ENCODE measurements at regions not wholly inside any gene's neighbourhood (a gene's known extent, or its start where the extent isn't known, plus 50 kb on each side); places are given as distances from the start of the nearest gene placed in this dataset.

DNA sequence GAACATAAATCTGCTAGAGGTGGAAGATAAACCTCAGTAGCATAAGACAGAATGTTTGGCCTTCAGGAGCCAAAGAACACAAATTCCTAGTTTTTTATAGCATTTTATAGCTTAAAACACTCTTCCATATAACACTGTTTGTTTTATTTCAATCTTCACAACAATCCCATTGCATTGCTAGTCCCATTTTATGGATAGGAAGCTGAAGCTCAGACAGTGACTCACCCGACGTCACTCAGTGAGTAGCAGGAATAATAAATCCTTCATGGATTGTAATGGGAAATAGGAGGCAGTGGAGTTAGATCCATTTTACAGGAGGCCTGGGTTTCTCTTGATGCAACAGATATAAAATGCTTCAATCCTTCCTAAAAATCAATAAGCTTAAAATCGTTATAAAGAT is 217.5 kb downstream of the RAB28 start:
- TF ChIP-seq, protein P1, sequence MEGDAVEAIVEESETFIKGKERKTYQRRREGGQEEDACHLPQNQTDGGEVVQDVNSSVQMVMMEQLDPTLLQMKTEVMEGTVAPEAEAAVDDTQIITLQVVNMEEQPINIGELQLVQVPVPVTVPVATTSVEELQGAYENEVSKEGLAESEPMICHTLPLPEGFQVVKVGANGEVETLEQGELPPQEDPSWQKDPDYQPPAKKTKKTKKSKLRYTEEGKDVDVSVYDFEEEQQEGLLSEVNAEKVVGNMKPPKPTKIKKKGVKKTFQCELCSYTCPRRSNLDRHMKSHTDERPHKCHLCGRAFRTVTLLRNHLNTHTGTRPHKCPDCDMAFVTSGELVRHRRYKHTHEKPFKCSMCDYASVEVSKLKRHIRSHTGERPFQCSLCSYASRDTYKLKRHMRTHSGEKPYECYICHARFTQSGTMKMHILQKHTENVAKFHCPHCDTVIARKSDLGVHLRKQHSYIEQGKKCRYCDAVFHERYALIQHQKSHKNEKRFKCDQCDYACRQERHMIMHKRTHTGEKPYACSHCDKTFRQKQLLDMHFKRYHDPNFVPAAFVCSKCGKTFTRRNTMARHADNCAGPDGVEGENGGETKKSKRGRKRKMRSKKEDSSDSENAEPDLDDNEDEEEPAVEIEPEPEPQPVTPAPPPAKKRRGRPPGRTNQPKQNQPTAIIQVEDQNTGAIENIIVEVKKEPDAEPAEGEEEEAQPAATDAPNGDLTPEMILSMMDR (IDR thresholded peaks at IDR 0.05; ENCODE audit: low read depth, low read length) = no peak
- Histone ChIP-seq H3K27me3 (ENCODE audit: insufficient read depth, low read depth, severe bottlenecking) (no peaks in the 10 kb centered on the region), H3K9me3 (ENCODE audit: severe bottlenecking) (no peaks in the 10 kb centered on the region), H3K27ac (no peak overlapping the region), H3K4me3 (ENCODE audit: low read depth, low read length) (no peak overlapping the region), H3K36me3 (no peaks in the 10 kb centered on the region)
- DNase-seq = no peak

DNA sequence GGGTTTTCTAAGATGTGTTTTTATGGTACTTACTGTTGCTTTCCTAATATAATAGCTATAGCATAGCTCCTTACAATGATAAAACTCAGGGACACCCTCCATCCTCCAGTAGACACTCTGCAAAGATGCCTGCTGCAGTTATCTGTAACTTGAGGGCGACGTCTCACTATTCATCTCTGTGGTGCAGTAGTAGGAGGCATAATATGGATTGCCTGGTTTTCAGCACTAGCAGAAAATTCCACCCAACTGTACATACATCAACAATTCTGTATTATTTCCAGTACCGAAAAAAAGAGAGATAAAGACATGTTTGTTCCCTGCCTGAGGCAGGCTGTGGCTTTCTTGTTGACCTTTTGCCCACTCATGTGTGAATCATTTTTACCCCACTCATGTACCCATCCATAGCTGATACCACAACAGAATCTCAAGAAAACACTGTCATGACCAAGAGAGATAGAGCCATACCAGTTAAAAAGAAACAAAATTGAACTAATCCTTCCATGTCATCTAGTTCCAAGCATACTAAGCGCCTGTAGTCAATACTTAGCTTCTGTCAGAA is 220.1 kb downstream of the RAB28 start:
- Histone ChIP-seq H3K36me3 (no peaks in the 10 kb centered on the region), H3K27ac (no peak overlapping the region), H3K4me3 (ENCODE audit: low read depth, low read length) (no peak overlapping the region), H3K27me3 (ENCODE audit: insufficient read depth, low read depth, severe bottlenecking) (no peaks in the 10 kb centered on the region), H3K9me3 (ENCODE audit: severe bottlenecking) (no peaks in the 10 kb centered on the region)
- no peak for DNase-seq
- TF ChIP-seq, protein P1 (IDR thresholded peaks at IDR 0.05; ENCODE audit: low read depth, low read length) = no peak

DNA sequence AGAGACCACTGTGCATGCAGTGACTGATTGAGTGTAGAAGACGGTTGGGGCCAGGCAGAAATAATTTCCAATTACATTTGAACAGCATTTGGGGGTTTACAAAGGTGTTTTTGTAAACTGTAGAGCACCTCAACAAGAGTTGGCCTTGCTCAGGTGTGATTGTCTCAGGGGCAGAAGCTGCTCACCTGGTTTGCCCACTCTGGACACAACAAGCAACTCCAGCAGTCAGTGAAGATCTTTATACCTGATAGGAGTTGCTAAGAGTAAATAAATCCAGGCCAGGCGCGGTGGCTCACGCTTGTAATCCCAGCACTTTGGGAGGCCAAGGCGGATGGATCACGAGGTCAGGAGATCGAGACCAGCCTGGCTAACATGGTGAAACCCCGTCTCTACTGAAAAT is 221.3 kb downstream of the RAB28 start:
- Histone ChIP-seq H3K9me3 (ENCODE audit: severe bottlenecking) (no peaks in the 10 kb centered on the region), H3K4me3 (ENCODE audit: low read depth, low read length) (no peak overlapping the region), H3K27me3 (ENCODE audit: insufficient read depth, low read depth, severe bottlenecking) (no peaks in the 10 kb centered on the region), H3K27ac (no peak overlapping the region), H3K36me3 (no peaks in the 10 kb centered on the region)
- no peak for DNase-seq
- TF ChIP-seq, protein P1 (IDR thresholded peaks at IDR 0.05; ENCODE audit: low read depth, low read length) = no peak

GRCh38 chr4:13261486-13262257 is 222.5 kb downstream of the RAB28 start:
- Histone ChIP-seq H3K27me3 (ENCODE audit: insufficient read depth, low read depth, severe bottlenecking) (no peaks in the 10 kb centered on the region), H3K9me3 (ENCODE audit: severe bottlenecking) (no peaks in the 10 kb centered on the region), H3K4me3 (ENCODE audit: low read depth, low read length) (no peak overlapping the region), H3K27ac (no peak overlapping the region), H3K36me3 (no peaks in the 10 kb centered on the region)
- TF ChIP-seq, protein P1 (IDR thresholded peaks at IDR 0.05; ENCODE audit: low read depth, low read length) = no peak
- no peak for DNase-seq

- DNase-seq = no peak
- no peaks in the 10 kb centered on the region for H3K27me3 ChIP-seq (ENCODE audit: insufficient read depth, low read depth, severe bottlenecking)
Measured at GRCh38 chr4:13260513-13260912, 223.6 kb downstream of the RAB28 start.

More at GRCh38 chr4:13260513-13260912, 223.6 kb downstream of the RAB28 start:
- no peaks in the 10 kb centered on the region for H3K36me3 ChIP-seq
- no peak overlapping the region for H3K27ac ChIP-seq
- no peaks in the 10 kb centered on the region for H3K9me3 ChIP-seq (ENCODE audit: severe bottlenecking)
- TF ChIP-seq, protein P1 (IDR thresholded peaks at IDR 0.05; ENCODE audit: low read depth, low read length) = no peak
- no peak overlapping the region for H3K4me3 ChIP-seq (ENCODE audit: low read depth, low read length)
